OCI-LY1 (cell line): ENCODE measurements at regions not wholly inside any gene's neighbourhood (a gene's known extent, or its start where the extent isn't known, plus 50 kb on each side); places are given as distances from the start of the nearest gene placed in this dataset.

Experiments used
- CTCF ChIP-seq: fragments of 200-600 bp; sonication (generic), shearing (Covaris generic); IDR thresholded peaks from 2 replicates; pipeline ENCODE4 v1.5.1; 2017; ENCODE audit warnings: mild to moderate bottlenecking, antibody characterized with exemption, low read length, moderate library complexity, mixed read lengths
- EZH2 ChIP-seq: fragments of 200-600 bp; sonication (generic), shearing (Covaris generic); IDR thresholded peaks from 2 replicates; pipeline ENCODE4 v1.8.0; 2017; ENCODE audit warnings: borderline replicate concordance, mixed run types, mild to moderate bottlenecking, antibody characterized with exemption, low read length, moderate library complexity, mixed read lengths

DNA sequence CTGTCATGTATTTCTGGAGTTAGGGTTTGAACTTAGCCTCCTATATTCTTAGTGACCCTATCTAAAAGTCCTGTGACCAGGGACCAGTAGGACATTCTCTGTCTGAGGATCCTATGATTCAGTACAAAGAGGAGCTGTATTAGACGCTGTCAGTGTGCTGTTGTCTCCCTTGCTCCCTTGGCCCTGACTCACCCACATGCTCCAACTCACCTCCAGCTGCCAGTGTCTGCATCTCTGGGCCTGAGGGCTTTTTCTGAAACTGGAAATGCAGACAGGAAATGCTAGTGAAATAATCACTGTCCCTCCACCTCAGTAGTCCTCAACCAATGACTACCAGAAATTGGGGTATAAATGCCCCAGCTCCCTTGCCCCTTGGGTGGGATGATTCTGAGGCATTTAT, 535.3 kb upstream of the RPS6KA3 start:
- TF ChIP-seq EZH2 (no peak), CTCF (no peak)
